ENCODE measurements at regions not wholly inside any gene's neighbourhood (a gene's known extent, or its start where the extent isn't known, plus 50 kb on each side); places are given as distances from the start of the nearest gene placed in this dataset.

DNA sequence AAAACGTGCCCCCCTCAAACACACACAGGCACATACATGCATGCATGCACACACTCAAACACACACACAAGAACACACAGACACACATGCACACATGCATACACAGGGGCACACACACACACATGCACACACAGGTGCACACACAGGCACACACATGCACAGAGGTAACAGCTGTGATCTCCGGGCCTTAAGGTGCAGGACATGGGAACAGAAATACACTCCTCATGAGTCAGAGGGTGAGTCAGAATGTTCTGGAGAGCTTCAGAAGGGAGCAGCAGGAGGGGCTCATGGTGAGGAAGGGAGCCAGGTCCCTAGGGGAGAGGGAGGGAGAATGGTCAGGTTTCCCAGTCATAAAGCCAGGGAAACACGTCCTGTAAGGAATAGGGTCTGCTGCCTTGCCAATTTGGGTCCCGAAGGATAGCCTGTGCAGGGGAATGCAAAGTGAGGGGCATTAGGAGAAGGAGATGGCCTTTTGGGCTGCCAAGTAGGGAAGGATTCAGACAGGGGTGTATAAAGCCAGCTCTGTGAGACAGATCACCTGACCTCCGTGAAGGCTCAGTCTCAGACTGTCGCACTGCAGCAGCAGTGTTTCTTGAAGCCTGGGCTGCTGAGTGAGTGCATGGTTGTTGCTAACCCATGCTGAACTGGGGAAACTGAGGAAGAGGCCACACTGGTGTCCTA lies 123.9 kb downstream of the MAFB start:
- Histone ChIP-seq H2AFZ (no peak overlapping the region), H3K4me2 (no peak overlapping the region), H4K20me1 (ENCODE audit: insufficient read depth, poor library complexity, severe bottlenecking) (no peaks in the 10 kb centered on the region), H3K27me3 (no peaks in the 10 kb centered on the region), H3K27ac (no peak overlapping the region), H3K79me2 (no peaks in the 10 kb centered on the region), H3K9me2 (replicated peaks; ENCODE audit: insufficient read depth) (no peaks in the 10 kb centered on the region), H3K4me1 (ENCODE audit: insufficient read depth) (no peaks in the 10 kb centered on the region), H3K36me3 (replicated peaks; ENCODE audit: insufficient read depth, low read depth) (no peaks in the 10 kb centered on the region), H3K4me3 (no peak overlapping the region), H3K9me3 (ENCODE audit: low read depth) (no peaks in the 10 kb centered on the region)
- TF ChIP-seq EZH2 (IDR thresholded peaks at IDR 0.05; ENCODE audit: borderline replicate concordance): no peak
- TF ChIP-seq, protein P1, sequence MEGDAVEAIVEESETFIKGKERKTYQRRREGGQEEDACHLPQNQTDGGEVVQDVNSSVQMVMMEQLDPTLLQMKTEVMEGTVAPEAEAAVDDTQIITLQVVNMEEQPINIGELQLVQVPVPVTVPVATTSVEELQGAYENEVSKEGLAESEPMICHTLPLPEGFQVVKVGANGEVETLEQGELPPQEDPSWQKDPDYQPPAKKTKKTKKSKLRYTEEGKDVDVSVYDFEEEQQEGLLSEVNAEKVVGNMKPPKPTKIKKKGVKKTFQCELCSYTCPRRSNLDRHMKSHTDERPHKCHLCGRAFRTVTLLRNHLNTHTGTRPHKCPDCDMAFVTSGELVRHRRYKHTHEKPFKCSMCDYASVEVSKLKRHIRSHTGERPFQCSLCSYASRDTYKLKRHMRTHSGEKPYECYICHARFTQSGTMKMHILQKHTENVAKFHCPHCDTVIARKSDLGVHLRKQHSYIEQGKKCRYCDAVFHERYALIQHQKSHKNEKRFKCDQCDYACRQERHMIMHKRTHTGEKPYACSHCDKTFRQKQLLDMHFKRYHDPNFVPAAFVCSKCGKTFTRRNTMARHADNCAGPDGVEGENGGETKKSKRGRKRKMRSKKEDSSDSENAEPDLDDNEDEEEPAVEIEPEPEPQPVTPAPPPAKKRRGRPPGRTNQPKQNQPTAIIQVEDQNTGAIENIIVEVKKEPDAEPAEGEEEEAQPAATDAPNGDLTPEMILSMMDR (IDR thresholded peaks at IDR 0.05; ENCODE audit: poor library complexity): no peak
- TF ChIP-seq EZH2phosphoT487 (IDR thresholded peaks at IDR 0.05; ENCODE audit: low read depth, severe bottlenecking, unreplicated experiment): no peak
- WGBS (ENCODE audit: low lambda C conversion rate, missing lambda C conversion rate): 68% methylated on average over 6 of the region's 6 CpGs
- peak; percentile 64 for DNase-seq (ENCODE audit: low spot score)

GRCh38 chr20:40563296-40563950 lies 125.6 kb downstream of the MAFB start:
- Histone ChIP-seq H3K79me2 (no peaks in the 10 kb centered on the region), H2AFZ (no peak overlapping the region), H3K4me3 (no peak overlapping the region), H4K20me1 (ENCODE audit: insufficient read depth, poor library complexity, severe bottlenecking) (no peaks in the 10 kb centered on the region), H3K36me3 (replicated peaks; ENCODE audit: insufficient read depth, low read depth) (no peaks in the 10 kb centered on the region), H3K27ac (no peak overlapping the region), H3K9me3 (ENCODE audit: low read depth) (no peaks in the 10 kb centered on the region), H3K27me3 (no peaks in the 10 kb centered on the region), H3K4me2 (no peak overlapping the region), H3K4me1 (ENCODE audit: insufficient read depth) (no peaks in the 10 kb centered on the region), H3K9me2 (replicated peaks; ENCODE audit: insufficient read depth) (no peaks in the 10 kb centered on the region)
- no peak for TF ChIP-seq EZH2 (IDR thresholded peaks at IDR 0.05; ENCODE audit: borderline replicate concordance)
- TF ChIP-seq EZH2phosphoT487 (IDR thresholded peaks at IDR 0.05; ENCODE audit: low read depth, severe bottlenecking, unreplicated experiment): no peak
- TF ChIP-seq, protein P1 (IDR thresholded peaks at IDR 0.05; ENCODE audit: poor library complexity): no peak
- peak; percentile 44 for DNase-seq (ENCODE audit: low spot score)
- 76% methylated on average over 8 of the region's 8 CpGs for WGBS (ENCODE audit: low lambda C conversion rate, missing lambda C conversion rate)

- TF ChIP-seq EZH2phosphoT487 (IDR thresholded peaks at IDR 0.05; ENCODE audit: low read depth, severe bottlenecking, unreplicated experiment) (no peak), EZH2 (IDR thresholded peaks at IDR 0.05; ENCODE audit: borderline replicate concordance) (no peak)
- TF ChIP-seq, protein P1 (IDR thresholded peaks at IDR 0.05; ENCODE audit: poor library complexity): no peak
- Histone ChIP-seq H3K36me3 (replicated peaks; ENCODE audit: insufficient read depth, low read depth) (no peaks in the 10 kb centered on the region), H3K9me2 (replicated peaks; ENCODE audit: insufficient read depth) (no peaks in the 10 kb centered on the region), H3K4me3 (no peak overlapping the region), H3K4me1 (ENCODE audit: insufficient read depth) (no peaks in the 10 kb centered on the region), H4K20me1 (ENCODE audit: insufficient read depth, poor library complexity, severe bottlenecking) (no peaks in the 10 kb centered on the region), H3K27me3 (no peaks in the 10 kb centered on the region), H3K27ac (no peak overlapping the region), H3K79me2 (no peaks in the 10 kb centered on the region), H2AFZ (no peak overlapping the region), H3K4me2 (no peak overlapping the region), H3K9me3 (ENCODE audit: low read depth) (no peaks in the 10 kb centered on the region)
- WGBS (ENCODE audit: low lambda C conversion rate, missing lambda C conversion rate): 68% methylated on average over 2 of the region's 2 CpGs
- peak; percentile 21 for DNase-seq (ENCODE audit: low spot score)
Observed at GRCh38 chr20:40562031-40562430, 127.0 kb downstream of the MAFB start.
